ENCODE measurements at regions not wholly inside any gene's neighbourhood (a gene's known extent, or its start where the extent isn't known, plus 50 kb on each side); places are given as distances from the start of the nearest gene placed in this dataset.
"Not testable (repeated sequence)": the region's sequence is repeated elsewhere in the genome, so short reads cannot be mapped to it uniquely, and the experiment has no call there.

DNA sequence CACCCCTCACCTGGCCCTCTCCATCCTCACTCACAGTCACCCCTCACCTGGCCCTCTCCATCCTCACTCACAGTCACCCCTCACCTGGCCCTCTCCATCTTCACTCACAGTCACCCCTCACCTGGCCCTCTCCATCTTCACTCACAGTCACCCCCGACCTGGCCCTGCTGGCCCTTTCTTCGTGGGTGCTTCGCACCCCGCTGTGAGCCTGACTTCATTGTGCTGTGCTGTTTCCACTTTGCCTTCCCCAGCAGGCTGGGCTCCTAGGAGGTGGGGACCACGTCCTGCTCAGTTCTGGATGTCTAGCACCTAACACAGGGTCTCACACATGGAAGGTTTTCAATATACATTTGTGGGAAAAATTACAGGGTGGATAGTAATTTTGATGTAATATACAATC lies 56.5 kb downstream of the RBFOX3 start:
- TF ChIP-seq, protein P1, sequence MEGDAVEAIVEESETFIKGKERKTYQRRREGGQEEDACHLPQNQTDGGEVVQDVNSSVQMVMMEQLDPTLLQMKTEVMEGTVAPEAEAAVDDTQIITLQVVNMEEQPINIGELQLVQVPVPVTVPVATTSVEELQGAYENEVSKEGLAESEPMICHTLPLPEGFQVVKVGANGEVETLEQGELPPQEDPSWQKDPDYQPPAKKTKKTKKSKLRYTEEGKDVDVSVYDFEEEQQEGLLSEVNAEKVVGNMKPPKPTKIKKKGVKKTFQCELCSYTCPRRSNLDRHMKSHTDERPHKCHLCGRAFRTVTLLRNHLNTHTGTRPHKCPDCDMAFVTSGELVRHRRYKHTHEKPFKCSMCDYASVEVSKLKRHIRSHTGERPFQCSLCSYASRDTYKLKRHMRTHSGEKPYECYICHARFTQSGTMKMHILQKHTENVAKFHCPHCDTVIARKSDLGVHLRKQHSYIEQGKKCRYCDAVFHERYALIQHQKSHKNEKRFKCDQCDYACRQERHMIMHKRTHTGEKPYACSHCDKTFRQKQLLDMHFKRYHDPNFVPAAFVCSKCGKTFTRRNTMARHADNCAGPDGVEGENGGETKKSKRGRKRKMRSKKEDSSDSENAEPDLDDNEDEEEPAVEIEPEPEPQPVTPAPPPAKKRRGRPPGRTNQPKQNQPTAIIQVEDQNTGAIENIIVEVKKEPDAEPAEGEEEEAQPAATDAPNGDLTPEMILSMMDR (IDR thresholded peaks at IDR 0.05), result not testable (repeated sequence)
- TF ChIP-seq RAD21 (conservative IDR thresholded peaks at IDR 0.05 in 1 of 2, IDR thresholded peaks at IDR 0.05 in 1 of 2), result not testable (repeated sequence)
- TF ChIP-seq, protein P2, sequence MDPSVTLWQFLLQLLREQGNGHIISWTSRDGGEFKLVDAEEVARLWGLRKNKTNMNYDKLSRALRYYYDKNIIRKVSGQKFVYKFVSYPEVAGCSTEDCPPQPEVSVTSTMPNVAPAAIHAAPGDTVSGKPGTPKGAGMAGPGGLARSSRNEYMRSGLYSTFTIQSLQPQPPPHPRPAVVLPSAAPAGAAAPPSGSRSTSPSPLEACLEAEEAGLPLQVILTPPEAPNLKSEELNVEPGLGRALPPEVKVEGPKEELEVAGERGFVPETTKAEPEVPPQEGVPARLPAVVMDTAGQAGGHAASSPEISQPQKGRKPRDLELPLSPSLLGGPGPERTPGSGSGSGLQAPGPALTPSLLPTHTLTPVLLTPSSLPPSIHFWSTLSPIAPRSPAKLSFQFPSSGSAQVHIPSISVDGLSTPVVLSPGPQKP (IDR thresholded peaks at IDR 0.05; ENCODE audit: low read depth, low read length), result not testable (repeated sequence)

All from A549 (cell line).